Umbilical cord (tissue), 1 donor: ENCODE measurements at regions not wholly inside any gene's neighbourhood (a gene's known extent, or its start where the extent isn't known, plus 50 kb on each side); places are given as distances from the start of the nearest gene placed in this dataset.
"Not testable (repeated sequence)": the region's sequence is repeated elsewhere in the genome, so short reads cannot be mapped to it uniquely, and the experiment has no call there.

ENCODE experiments used
- DNase-seq: peaks from one replicate; pipeline ENCODE4 v3.0.0-alpha.2; 2015; ENCODE audit warnings: low spot score

DNA sequence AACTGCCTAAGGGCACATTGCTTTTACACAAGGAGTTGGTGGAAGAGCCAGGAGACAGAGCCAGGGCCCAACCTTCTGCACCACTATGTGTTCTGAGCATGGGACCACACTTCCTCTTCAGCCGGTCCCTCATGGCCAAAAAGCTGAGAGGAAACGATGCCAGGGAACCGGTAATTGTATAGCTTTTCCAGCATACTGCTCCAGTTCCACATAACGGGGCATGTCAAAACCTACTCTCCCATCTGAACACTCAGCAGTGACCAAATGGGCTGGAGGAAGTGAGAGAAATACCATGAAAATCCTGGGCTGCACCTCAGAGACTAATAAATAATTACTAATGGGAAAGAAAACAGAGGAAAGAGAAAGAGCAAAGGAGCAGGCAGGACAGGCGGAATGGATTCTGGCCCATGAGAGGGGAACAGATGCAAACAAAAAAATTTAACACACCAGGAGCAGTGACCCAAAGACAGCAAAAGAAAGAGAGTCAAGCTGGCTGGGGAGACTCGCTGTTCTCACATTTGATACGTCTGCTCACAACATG is 52.0 kb upstream of the BMP2 start:
- no peak for DNase-seq

DNA sequence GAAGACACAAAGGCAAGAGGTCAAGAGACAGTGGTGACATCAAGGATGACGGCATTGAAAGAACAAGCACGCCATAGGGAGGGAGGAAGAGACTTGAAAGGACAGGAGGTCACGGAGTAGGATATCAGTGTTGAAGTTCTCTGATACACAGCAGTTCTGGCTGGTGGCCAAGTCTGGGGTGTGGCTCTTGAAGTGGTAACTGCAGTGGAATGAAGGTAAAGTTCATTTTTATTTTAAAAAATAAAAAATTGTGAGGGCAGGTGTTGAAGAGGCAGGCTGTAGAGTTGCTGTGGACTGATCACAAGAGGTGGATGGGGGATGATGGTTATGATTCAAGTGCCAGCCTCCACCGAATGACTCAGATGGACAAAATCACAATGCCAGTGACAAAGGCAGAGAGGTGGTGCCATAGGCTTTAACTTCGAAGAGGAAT is 53.2 kb upstream of the BMP2 start:
- DNase-seq: no peak

- DNase-seq: no peak
Measured at GRCh38 chr20:6711951-6712649, 55.4 kb upstream of the BMP2 start.

DNA sequence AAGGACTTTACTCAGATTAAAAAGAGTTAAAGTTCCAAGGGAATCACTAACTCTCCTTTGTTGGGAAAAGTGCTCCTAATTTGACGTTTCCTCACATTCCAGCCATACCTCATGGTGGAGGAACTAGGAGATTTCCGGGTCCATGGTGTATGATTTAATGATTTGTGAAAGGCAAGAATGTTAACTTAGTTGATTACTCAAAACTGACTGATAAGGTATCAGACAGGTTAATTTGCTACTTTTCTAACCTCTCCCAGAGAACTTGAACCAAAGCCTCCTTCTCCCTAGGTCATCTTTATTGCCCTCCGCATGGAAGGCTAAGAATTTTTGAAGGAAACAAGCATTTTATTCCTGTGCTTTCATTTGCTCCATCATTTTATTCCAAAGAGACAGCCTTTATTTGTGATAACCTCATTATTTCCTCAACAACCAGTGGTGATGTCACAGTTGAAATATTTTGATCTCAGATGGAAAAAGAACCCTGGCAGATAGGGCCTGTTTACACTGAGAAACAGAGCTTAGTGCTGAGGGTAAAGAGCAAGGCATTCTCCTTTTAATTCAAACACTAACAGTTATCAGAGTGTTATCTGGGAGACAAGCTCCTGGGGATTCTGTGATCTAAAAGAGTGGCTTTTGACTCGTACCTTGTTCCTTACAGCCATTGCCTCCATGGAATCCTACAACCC is 57.4 kb upstream of the BMP2 start:
- DNase-seq: peak; percentile 50

DNA sequence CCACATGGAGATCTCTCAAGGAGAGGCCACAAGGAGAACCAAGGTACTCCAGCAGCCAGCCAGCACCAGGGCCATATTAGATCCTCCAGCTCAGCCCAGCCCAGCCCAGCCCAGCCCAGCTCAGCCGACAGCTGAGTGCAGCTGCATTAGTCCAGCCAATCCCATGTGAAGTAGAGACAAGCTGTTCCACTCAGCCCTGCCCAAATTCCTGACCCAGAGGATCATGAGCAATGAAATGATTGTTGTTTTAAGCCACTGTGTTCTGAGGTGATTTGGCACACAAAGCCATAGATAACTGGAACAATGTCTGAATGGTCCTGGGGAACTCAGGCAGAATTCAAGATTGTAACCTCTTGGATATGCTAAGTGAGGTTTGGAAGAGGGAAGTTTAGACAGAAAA is 59.5 kb upstream of the BMP2 start:
- no peak for DNase-seq

- DNase-seq: no peak
Measured at GRCh38 chr20:6707321-6707831, 60.1 kb upstream of the BMP2 start.

DNA sequence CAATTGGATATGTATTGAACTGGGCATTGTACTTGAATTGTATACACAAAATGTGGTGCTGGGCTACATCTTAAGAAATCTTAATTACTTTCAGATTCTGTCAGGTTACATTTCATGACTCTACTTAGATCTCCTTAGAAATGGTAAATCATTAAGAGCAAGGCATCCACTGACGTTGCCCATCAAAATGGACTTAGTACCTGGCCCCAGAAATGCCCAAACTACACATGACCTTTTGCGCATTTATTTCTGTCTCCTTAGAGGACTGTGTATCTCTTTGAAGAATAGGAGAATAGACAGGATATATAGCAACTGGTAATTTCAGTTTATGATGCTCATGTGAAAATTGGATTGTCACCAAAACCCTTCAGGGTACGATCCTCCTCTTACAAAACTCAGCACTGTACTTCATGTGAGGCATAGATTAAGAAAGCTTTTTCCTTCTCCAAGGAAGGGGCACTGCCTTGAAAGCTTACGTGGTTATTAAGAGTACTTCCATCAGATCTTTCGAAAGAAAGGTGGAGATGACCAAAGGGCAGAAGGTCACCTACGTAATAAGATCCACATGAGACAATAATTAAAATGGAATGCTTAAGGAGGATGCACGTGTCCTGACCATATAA is 61.4 kb upstream of the BMP2 start:
- DNase-seq: no peak

- DNase-seq: peak; percentile 40
Measured at GRCh38 chr20:6705106-6705766, 62.2 kb upstream of the BMP2 start.

DNA sequence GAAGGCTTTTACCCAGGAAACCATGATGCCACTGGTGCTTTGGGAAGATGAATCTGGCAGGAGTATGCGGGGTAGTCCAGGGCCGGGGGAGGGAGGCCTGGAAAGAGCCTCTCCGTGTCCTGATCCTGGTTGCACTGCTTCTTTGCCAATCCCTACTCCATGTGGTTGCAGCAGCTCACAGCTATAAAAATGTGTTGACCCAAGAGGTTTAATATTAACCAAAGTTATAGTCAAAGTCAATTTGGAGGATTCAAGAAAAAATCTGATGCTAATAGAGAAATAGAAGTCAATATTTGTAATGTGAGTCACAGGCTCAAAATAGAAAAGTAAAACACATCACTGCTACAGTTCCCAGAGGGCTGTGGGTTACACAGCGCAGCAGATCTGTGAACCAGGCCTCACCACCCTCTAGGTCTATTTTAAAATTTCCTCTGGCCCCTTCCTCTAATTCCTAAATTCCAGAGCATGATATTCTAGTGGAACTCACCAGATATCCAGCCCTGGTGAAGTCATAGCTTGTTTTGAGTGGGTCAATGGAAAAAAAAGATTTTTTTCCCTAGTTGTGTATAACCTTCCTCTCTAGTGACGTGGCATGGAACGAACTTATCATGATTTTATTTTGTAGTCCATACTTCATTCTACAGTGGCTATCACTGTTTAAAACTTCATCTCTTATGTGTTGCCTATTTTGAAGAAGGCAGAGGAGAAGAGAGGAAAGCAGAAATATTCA is 63.2 kb upstream of the BMP2 start:
- DNase-seq: peak; percentile 69

GRCh38 chr20:6703656-6704055 is 63.8 kb upstream of the BMP2 start:
- DNase-seq: no peak

GRCh38 chr20:6703047-6703446 is 64.4 kb upstream of the BMP2 start:
- DNase-seq: no peak

- no peak for DNase-seq
Measured at GRCh38 chr20:6702144-6702543, 65.3 kb upstream of the BMP2 start.

- no peak for DNase-seq
Measured at GRCh38 chr20:6700563-6701329, 66.7 kb upstream of the BMP2 start.

GRCh38 chr20:6699921-6700562 is 67.4 kb upstream of the BMP2 start:
- no peak for DNase-seq

DNA sequence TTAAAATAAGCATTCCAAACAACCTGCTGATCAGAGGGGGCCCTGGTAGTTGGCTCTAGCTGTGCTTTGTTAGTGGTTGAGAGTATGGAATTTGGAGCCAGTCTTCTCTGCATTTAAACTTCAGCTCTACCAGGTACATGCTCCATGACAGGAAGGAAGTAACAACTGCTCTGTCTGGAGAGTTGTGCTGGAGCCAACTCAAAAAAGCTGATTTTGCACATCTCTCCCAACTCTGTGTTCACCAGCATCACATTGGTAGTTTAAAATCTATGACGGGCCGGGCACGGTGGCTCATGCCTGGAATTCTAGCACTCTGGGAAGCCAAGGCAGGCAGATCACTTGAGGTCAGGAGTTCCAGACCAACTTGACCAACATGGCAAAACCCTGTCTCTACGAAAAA is 68.8 kb upstream of the BMP2 start:
- DNase-seq: no peak

GRCh38 chr20:6698056-6698455 is 69.4 kb upstream of the BMP2 start:
- peak; percentile 61 for DNase-seq

DNA sequence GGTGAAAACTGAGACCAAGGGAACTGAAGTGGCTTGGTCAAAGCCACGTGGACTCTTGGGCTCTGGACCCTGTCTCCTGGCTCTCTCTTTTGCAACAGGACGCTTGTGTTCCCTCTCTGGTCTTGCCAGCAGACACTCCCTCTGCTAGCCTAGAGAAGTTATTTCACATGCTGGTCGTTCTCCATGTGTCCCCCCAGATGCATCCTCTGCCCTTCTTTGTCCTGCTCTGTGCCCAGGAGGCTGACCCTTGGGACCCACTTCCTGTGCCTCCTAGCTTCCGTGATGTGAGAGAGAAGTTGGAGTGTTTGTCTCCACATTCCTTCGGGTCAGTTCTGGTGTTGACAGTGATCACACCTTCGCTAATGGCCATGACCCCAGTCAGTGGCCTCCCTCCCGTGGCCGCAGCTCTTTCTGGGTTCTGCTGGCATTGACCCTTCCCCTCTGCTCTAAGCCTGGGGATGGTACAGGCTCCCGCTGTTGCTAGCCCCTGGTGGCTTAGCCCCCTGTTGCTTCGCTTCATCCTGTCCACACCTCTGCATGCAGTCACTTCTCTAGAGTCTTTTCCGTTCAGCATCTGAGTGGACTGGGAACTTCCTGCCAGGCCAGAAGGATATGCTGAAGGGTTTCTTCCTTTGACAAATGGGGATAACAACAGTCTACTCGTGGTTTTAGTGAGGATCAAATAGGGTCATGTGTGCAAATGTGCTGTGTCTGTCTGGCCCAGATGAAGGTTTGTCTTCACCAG is 70.1 kb upstream of the BMP2 start:
- peak; percentile 57 for DNase-seq

- DNase-seq: no peak
Measured at GRCh38 chr20:6696001-6696400, 71.5 kb upstream of the BMP2 start.

DNA sequence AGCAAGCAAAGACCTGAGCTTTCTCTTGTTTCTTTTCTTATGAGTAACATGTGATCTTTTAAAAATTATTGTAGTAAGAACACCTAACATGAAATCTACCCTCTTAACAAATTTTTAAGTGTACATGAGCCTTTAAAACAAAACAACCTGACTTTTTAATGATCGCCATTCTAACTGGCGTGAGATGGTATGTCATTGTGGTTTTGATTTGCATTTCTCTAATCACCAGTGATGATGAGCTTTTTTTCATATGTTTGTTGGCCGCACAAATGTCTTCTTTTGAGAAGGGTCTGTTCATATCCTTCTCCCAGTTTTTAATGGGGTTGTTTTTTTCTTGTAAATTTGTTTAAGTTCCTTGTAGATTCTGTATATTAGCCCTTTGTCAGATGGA is 73.7 kb upstream of the BMP2 start:
- DNase-seq: not testable (repeated sequence)
